C4-2B (cell line): ENCODE measurements at regions not wholly inside any gene's neighbourhood (a gene's known extent, or its start where the extent isn't known, plus 50 kb on each side); places are given as distances from the start of the nearest gene placed in this dataset.

Experiments used
- ZFX ChIP-seq: fragments of 450-650 bp; IDR thresholded peaks from 2 replicates; pipeline ENCODE4 v1.6.1; 2017
- TF ChIP-seq, protein P1 (sequence below): fragments of 450-650 bp; conservative IDR thresholded peaks from 2 replicates; pipeline ENCODE4 v1.5.1; 2017; ENCODE audit warnings: mild to moderate bottlenecking

GRCh38 chr1:195608883-195609282 lies 999.4 kb downstream of the KCNT2 start:
- TF ChIP-seq, protein P1, sequence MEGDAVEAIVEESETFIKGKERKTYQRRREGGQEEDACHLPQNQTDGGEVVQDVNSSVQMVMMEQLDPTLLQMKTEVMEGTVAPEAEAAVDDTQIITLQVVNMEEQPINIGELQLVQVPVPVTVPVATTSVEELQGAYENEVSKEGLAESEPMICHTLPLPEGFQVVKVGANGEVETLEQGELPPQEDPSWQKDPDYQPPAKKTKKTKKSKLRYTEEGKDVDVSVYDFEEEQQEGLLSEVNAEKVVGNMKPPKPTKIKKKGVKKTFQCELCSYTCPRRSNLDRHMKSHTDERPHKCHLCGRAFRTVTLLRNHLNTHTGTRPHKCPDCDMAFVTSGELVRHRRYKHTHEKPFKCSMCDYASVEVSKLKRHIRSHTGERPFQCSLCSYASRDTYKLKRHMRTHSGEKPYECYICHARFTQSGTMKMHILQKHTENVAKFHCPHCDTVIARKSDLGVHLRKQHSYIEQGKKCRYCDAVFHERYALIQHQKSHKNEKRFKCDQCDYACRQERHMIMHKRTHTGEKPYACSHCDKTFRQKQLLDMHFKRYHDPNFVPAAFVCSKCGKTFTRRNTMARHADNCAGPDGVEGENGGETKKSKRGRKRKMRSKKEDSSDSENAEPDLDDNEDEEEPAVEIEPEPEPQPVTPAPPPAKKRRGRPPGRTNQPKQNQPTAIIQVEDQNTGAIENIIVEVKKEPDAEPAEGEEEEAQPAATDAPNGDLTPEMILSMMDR: peak; percentile 39
- TF ChIP-seq ZFX: no peak
